Activated naive CD4-positive, alpha-beta T cell treated with anti-CD3 and anti-CD28 coated beads, Interleukin-2, amount 50 U/mL, for 72 hours (primary cell): ENCODE measurements at regions not wholly inside any gene's neighbourhood (a gene's known extent, or its start where the extent isn't known, plus 50 kb on each side); places are given as distances from the start of the nearest gene placed in this dataset.

Experiments used
- ATAC-seq, 2 donors: fragments of 150-1000 bp; cut with Tn5 transposase; 2 replicates each; pipeline ENCODE4 v1.10.0; 2021; ENCODE audit warnings: mild to moderate bottlenecking in 2 of 2, moderate library complexity in 2 of 2
- DNase-seq, 2 donors: peaks; one replicate each; pipeline ENCODE4 v3.0.0; 2021 to 2022; ENCODE audit warnings: low spot score in 2 of 2
- H3K27ac Mint-ChIP-seq, 2 donors: one replicate each; pipeline ENCODE4 v1.8.0; 2022; ENCODE audit warnings: mild to moderate bottlenecking in 2 of 2, mixed read lengths in 2 of 2
- H3K36me3 Mint-ChIP-seq, 2 donors: one replicate each; pipeline ENCODE4 v1.8.0; 2022; ENCODE audit warnings: mixed read lengths in 2 of 2
- H3K9me3 Mint-ChIP-seq, 2 donors: one replicate each; pipeline ENCODE4 v1.8.0; 2022; ENCODE audit warnings: mixed read lengths in 2 of 2

GRCh38 chr16:55115506-55115905 lies 184.8 kb downstream of the IRX5 start:
- no peak for DNase-seq
- no peak for ATAC-seq
- no peaks in the 10 kb centered on the region for H3K36me3 Mint-ChIP-seq
- peaks cover 0 to 3% of the 10 kb centered on the region in 2 donors for H3K9me3 Mint-ChIP-seq
- no peak overlapping the region for H3K27ac Mint-ChIP-seq

- peaks cover 0 to 3% of the 10 kb centered on the region in 2 donors for H3K9me3 Mint-ChIP-seq
- ATAC-seq (no peak), DNase-seq (no peak)
- H3K36me3 Mint-ChIP-seq = no peaks in the 10 kb centered on the region
- H3K27ac Mint-ChIP-seq = no peak overlapping the region
These were observed 185.7 kb downstream of the IRX5 start for GRCh38 chr16:55116165-55116920.

GRCh38 chr16:55118701-55119260 lies 188.1 kb downstream of the IRX5 start:
- ATAC-seq = no peak
- Mint-ChIP-seq H3K36me3 (no peaks in the 10 kb centered on the region), H3K27ac (peak overlapping the region in 1 of 2 donors; percentile 44), H3K9me3 (peaks cover 6 to 8% of the 10 kb centered on the region in 2 donors)
- DNase-seq = no peak

- Mint-ChIP-seq H3K9me3 (peaks cover 11 to 16% of the 10 kb centered on the region in 2 donors), H3K27ac (no peak overlapping the region), H3K36me3 (no peaks in the 10 kb centered on the region)
- DNase-seq (no peak), ATAC-seq (no peak)
These were observed 189.7 kb downstream of the IRX5 start for GRCh38 chr16:55120408-55120807.

- DNase-seq = no peak
- no peak for ATAC-seq
- no peaks in the 10 kb centered on the region for H3K36me3 Mint-ChIP-seq
- no peak overlapping the region for H3K27ac Mint-ChIP-seq
- peaks cover 11 to 16% of the 10 kb centered on the region in 2 donors for H3K9me3 Mint-ChIP-seq
These were observed 190.2 kb downstream of the IRX5 start for GRCh38 chr16:55120826-55121225.

GRCh38 chr16:55123652-55124051 lies 193.0 kb downstream of the IRX5 start:
- no peaks in the 10 kb centered on the region for H3K36me3 Mint-ChIP-seq
- ATAC-seq = no peak
- H3K9me3 Mint-ChIP-seq = peaks cover 11 to 27% of the 10 kb centered on the region in 2 donors
- no peak for DNase-seq
- H3K27ac Mint-ChIP-seq = no peak overlapping the region

GRCh38 chr16:55125818-55126385 lies 195.2 kb downstream of the IRX5 start:
- DNase-seq = no peak
- Mint-ChIP-seq H3K36me3 (no peaks in the 10 kb centered on the region), H3K27ac (no peak overlapping the region), H3K9me3 (peaks cover 8 to 27% of the 10 kb centered on the region in 2 donors)
- no peak for ATAC-seq

GRCh38 chr16:55126456-55126855 lies 195.8 kb downstream of the IRX5 start:
- DNase-seq = no peak
- no peak for ATAC-seq
- Mint-ChIP-seq H3K36me3 (no peaks in the 10 kb centered on the region), H3K27ac (no peak overlapping the region), H3K9me3 (peaks cover 8 to 27% of the 10 kb centered on the region in 2 donors)

- Mint-ChIP-seq H3K9me3 (peaks cover 0 to 11% of the 10 kb centered on the region in 2 donors), H3K27ac (no peak overlapping the region), H3K36me3 (no peaks in the 10 kb centered on the region)
- ATAC-seq (no peak), DNase-seq (no peak)
These were observed 193.5 kb upstream of the IRX6 start for GRCh38 chr16:55130456-55130855.

- ATAC-seq (no peak), DNase-seq (no peak)
- H3K9me3 Mint-ChIP-seq = peaks cover 0 to 11% of the 10 kb centered on the region in 2 donors
- H3K27ac Mint-ChIP-seq = no peak overlapping the region
- no peaks in the 10 kb centered on the region for H3K36me3 Mint-ChIP-seq
These were observed 193.1 kb upstream of the IRX6 start for GRCh38 chr16:55130911-55131310.

GRCh38 chr16:55133654-55134053 lies 190.3 kb upstream of the IRX6 start:
- H3K27ac Mint-ChIP-seq = no peak overlapping the region
- ATAC-seq (no peak), DNase-seq (no peak)
- peaks cover 0 to 3% of the 10 kb centered on the region in 2 donors for H3K9me3 Mint-ChIP-seq
- H3K36me3 Mint-ChIP-seq = no peaks in the 10 kb centered on the region

GRCh38 chr16:55136356-55137150 lies 187.4 kb upstream of the IRX6 start:
- peaks cover 0 to 3% of the 10 kb centered on the region in 2 donors for H3K9me3 Mint-ChIP-seq
- H3K27ac Mint-ChIP-seq = no peak overlapping the region
- no peak for DNase-seq
- ATAC-seq = no peak
- H3K36me3 Mint-ChIP-seq = no peaks in the 10 kb centered on the region

GRCh38 chr16:55138298-55138697 lies 185.7 kb upstream of the IRX6 start:
- H3K9me3 Mint-ChIP-seq = peaks cover 0 to 3% of the 10 kb centered on the region in 2 donors
- ATAC-seq = no peak
- no peak for DNase-seq
- H3K36me3 Mint-ChIP-seq = no peaks in the 10 kb centered on the region
- H3K27ac Mint-ChIP-seq = no peak overlapping the region

- H3K36me3 Mint-ChIP-seq = no peaks in the 10 kb centered on the region
- no peak for ATAC-seq
- H3K9me3 Mint-ChIP-seq = peaks cover 0 to 3% of the 10 kb centered on the region in 2 donors
- no peak overlapping the region for H3K27ac Mint-ChIP-seq
- no peak for DNase-seq
These were observed 181.6 kb upstream of the IRX6 start for GRCh38 chr16:55142405-55142804.

- DNase-seq (no peak), ATAC-seq (no peak)
- no peaks in the 10 kb centered on the region for H3K36me3 Mint-ChIP-seq
- no peak overlapping the region for H3K27ac Mint-ChIP-seq
- H3K9me3 Mint-ChIP-seq = no peaks in the 10 kb centered on the region
These were observed 179.4 kb upstream of the IRX6 start for GRCh38 chr16:55144651-55145050.

GRCh38 chr16:55145771-55146603 lies 178.0 kb upstream of the IRX6 start:
- DNase-seq = no peak
- H3K36me3 Mint-ChIP-seq = no peaks in the 10 kb centered on the region
- no peaks in the 10 kb centered on the region for H3K9me3 Mint-ChIP-seq
- no peak for ATAC-seq
- H3K27ac Mint-ChIP-seq = no peak overlapping the region
